Mesodermal cell (in vitro differentiated cells): ENCODE measurements at regions not wholly inside any gene's neighbourhood (a gene's known extent, or its start where the extent isn't known, plus 50 kb on each side); places are given as distances from the start of the nearest gene placed in this dataset.

Experiments
- H3K27ac ChIP-seq: 2 replicates; pipeline ENCODE4 v1.7.0; 2013; ENCODE audit warnings: mild to moderate bottlenecking, low read depth, low read length, moderate library complexity; ENCODE audit not compliant: severe bottlenecking
- H3K36me3 ChIP-seq: 2 replicates; pipeline ENCODE4 v1.7.1; 2013; ENCODE audit warnings: mild to moderate bottlenecking, low read length, moderate library complexity; ENCODE audit not compliant: control insufficient read depth, insufficient read depth
- H3K4me1 ChIP-seq: one replicate; pipeline ENCODE4 v1.7.1; 2013; ENCODE audit warnings: mild to moderate bottlenecking, low read length; ENCODE audit not compliant: insufficient read depth, control insufficient read depth, poor library complexity, severe bottlenecking
- H3K4me3 ChIP-seq: 2 replicates; pipeline ENCODE4 v1.7.0; 2013; ENCODE audit warnings: low read length, control low read depth, mild to moderate bottlenecking; ENCODE audit not compliant: insufficient read depth, poor library complexity, severe bottlenecking; ENCODE audit errors: extremely low read depth
- H3K9me3 ChIP-seq: 2 replicates; pipeline ENCODE4 v1.7.1; 2013; ENCODE audit warnings: mild to moderate bottlenecking, low read length, moderate library complexity; ENCODE audit not compliant: control insufficient read depth
- WGBS, 2 experiments: methylation state at CpG; one replicate each; pipeline ENCODE4 v1.1.5; 2013; ENCODE audit warnings: missing lambda C conversion rate in 2 of 2; ENCODE audit not compliant: insufficient coverage in 2 of 2; 5-methylcytosine and 5-hydroxymethylcytosine counted together

DNA sequence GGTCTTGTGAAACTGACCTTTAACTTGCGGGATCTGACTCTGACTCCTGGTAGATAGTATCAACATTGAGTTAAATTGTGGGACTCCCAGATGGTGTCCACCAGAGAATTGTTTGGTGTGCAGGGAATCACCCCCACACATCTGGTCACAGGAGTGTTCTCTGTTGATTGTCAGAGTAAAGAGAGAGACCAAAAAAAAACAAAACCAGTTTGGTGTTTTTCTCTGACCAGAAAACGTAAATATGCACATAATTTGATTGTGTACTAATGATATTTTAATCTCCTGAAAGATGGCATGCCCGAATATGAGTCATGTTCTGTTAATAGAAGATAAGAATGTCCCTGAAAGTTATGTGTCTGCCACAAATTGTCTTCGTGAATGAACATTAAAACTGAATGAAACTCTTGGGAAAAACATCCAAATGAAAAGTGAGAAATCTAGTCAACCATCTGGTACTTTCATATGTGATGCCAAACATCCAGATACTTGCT lies 118.5 kb upstream of the GPC6 start:
- no peak overlapping the region for H3K27ac ChIP-seq
- WGBS, 2 experiments, result 80 to 85% methylated on average over 2 to 3 of the region's 4 CpGs
- no peaks in the 10 kb centered on the region for H3K36me3 ChIP-seq
- no peaks in the 10 kb centered on the region for H3K9me3 ChIP-seq
- H3K4me3 ChIP-seq, result no peak overlapping the region
- no peaks in the 10 kb centered on the region for H3K4me1 ChIP-seq

GRCh38 chr13:93116809-93117208 lies 109.8 kb upstream of the GPC6 start:
- no peak overlapping the region for H3K4me3 ChIP-seq
- no peaks in the 10 kb centered on the region for H3K36me3 ChIP-seq
- H3K9me3 ChIP-seq, result no peaks in the 10 kb centered on the region
- no peaks in the 10 kb centered on the region for H3K4me1 ChIP-seq
- no CpG with 5 or more reads among the region's 1 CpG for WGBS, 2 experiments
- H3K27ac ChIP-seq, result no peak overlapping the region

- 82% methylated on average over 1 to 2 of the region's 3 CpGs for WGBS, 2 experiments
- H3K27ac ChIP-seq, result no peak overlapping the region
- H3K4me1 ChIP-seq, result no peaks in the 10 kb centered on the region
- no peaks in the 10 kb centered on the region for H3K36me3 ChIP-seq
- H3K4me3 ChIP-seq, result no peak overlapping the region
- H3K9me3 ChIP-seq, result no peaks in the 10 kb centered on the region
Observed at GRCh38 chr13:93118081-93118615, 108.5 kb upstream of the GPC6 start.

GRCh38 chr13:93140912-93141311 lies 85.7 kb upstream of the GPC6 start:
- Histone ChIP-seq H3K4me3 (no peak overlapping the region), H3K36me3 (no peaks in the 10 kb centered on the region), H3K4me1 (no peaks in the 10 kb centered on the region), H3K9me3 (no peaks in the 10 kb centered on the region), H3K27ac (no peak overlapping the region)
- no CpG with 5 or more reads among the region's 2 CpGs for WGBS, 2 experiments

- H3K4me1 ChIP-seq, result no peaks in the 10 kb centered on the region
- no peak overlapping the region for H3K4me3 ChIP-seq
- H3K36me3 ChIP-seq, result no peaks in the 10 kb centered on the region
- H3K27ac ChIP-seq, result no peak overlapping the region
- WGBS, 2 experiments, result 100% methylated on average over 1 to 2 of the region's 4 CpGs
- H3K9me3 ChIP-seq, result no peaks in the 10 kb centered on the region
Observed at GRCh38 chr13:93144031-93144430, 82.6 kb upstream of the GPC6 start.

- H3K9me3 ChIP-seq, result no peaks in the 10 kb centered on the region
- H3K4me3 ChIP-seq, result no peak overlapping the region
- H3K36me3 ChIP-seq, result no peaks in the 10 kb centered on the region
- H3K27ac ChIP-seq, result no peak overlapping the region
- no CpG with 5 or more reads among the region's 2 CpGs for WGBS, 2 experiments
- H3K4me1 ChIP-seq, result no peaks in the 10 kb centered on the region
Observed at GRCh38 chr13:93145199-93145598, 81.4 kb upstream of the GPC6 start.

GRCh38 chr13:93146584-93147297 lies 79.9 kb upstream of the GPC6 start:
- WGBS, 2 experiments, result no CpG with 5 or more reads among the region's 4 CpGs
- Histone ChIP-seq H3K27ac (no peak overlapping the region), H3K4me3 (no peak overlapping the region)

DNA sequence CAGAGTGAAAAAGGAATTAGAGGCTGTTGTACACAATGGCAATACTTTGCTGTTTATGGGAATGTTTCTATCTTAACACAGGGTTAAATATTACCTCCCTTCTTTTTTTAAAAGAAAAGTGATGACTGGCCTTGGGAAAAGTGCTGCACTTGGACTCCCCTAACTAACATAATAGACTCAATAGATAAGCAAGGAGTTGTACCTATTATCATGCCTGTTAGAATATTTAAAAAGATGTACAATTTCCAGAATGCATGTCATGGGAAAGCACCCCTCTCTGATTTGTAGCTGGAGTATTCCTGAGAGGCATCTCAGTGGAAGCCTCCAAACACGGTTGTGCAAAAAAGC lies 79.3 kb upstream of the GPC6 start:
- Histone ChIP-seq H3K36me3 (no peaks in the 10 kb centered on the region), H3K27ac (no peak overlapping the region), H3K9me3 (no peaks in the 10 kb centered on the region), H3K4me1 (no peaks in the 10 kb centered on the region), H3K4me3 (no peak overlapping the region)
- WGBS, 2 experiments, result no CpG with 5 or more reads among the region's 1 CpG

More at GRCh38 chr13:93146584-93147297, 79.9 kb upstream of the GPC6 start:
- Histone ChIP-seq H3K36me3 (no peaks in the 10 kb centered on the region), H3K4me1 (no peaks in the 10 kb centered on the region), H3K9me3 (no peaks in the 10 kb centered on the region)

DNA sequence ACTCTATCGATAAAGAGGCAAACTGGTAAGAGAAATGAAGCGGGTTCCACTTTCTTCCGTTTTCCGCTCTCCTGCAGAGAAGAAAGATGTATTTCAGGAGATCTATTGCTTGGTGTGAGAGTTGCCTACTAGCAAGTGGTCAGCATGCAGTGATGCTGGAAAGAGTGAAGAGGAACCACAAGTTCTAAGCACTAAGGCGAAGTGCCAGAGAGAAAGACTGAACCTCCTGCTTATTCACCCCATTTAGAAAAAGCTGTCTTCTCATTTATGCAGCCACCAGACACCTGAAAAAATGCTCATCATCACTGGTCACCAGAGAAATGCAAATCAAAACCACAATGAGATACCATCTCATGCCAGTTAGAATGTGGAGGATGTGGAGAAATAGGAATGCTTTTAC lies 78.7 kb upstream of the GPC6 start:
- no peaks in the 10 kb centered on the region for H3K9me3 ChIP-seq
- no peak overlapping the region for H3K27ac ChIP-seq
- H3K4me3 ChIP-seq, result no peak overlapping the region
- H3K36me3 ChIP-seq, result no peaks in the 10 kb centered on the region
- no peaks in the 10 kb centered on the region for H3K4me1 ChIP-seq
- 96 to 97% methylated on average over 3 to 4 of the region's 5 CpGs for WGBS, 2 experiments

DNA sequence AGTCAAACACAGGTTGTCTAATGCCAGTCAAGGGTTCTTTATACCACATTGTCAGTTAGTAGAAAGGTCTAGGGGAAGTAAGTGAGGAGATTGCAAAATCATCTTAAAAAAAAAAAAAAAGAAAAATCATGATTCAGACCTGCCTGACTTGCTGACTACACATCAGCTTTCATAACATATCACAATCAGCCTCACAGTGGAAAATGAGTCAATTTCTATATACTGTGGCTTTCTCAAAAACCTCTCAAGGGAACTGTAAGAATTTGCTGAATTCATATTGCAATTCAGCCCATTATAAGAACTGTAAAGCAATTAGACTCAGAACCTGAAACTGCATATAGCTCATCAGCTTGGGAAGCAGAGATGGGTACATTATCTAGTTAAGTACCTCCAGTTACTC lies 75.3 kb upstream of the GPC6 start:
- no peaks in the 10 kb centered on the region for H3K9me3 ChIP-seq
- no peak overlapping the region for H3K27ac ChIP-seq
- no peaks in the 10 kb centered on the region for H3K36me3 ChIP-seq
- no peak overlapping the region for H3K4me3 ChIP-seq
- H3K4me1 ChIP-seq, result no peaks in the 10 kb centered on the region

GRCh38 chr13:93158565-93158964 lies 68.0 kb upstream of the GPC6 start:
- H3K36me3 ChIP-seq, result no peaks in the 10 kb centered on the region
- H3K9me3 ChIP-seq, result no peaks in the 10 kb centered on the region
- no peak overlapping the region for H3K27ac ChIP-seq
- no peaks in the 10 kb centered on the region for H3K4me1 ChIP-seq
- no peak overlapping the region for H3K4me3 ChIP-seq
